ENCODE measurements at regions not wholly inside any gene's neighbourhood (a gene's known extent, or its start where the extent isn't known, plus 50 kb on each side); places are given as distances from the start of the nearest gene placed in this dataset.

GRCh38 chr12:67927324-67927723 lies 61.9 kb upstream of the IFNG-AS1 start:
- H3K27ac Mint-ChIP-seq (ENCODE audit: unreplicated experiment) = no peak overlapping the region
- no peaks in the 10 kb centered on the region for H3K9me3 Mint-ChIP-seq (ENCODE audit: low read depth)
- peaks cover 36% of the 10 kb centered on the region for H3K4me1 Mint-ChIP-seq (ENCODE audit: low read depth)
- H3K4me3 Mint-ChIP-seq (ENCODE audit: unreplicated experiment) = no peak overlapping the region
- H3K36me3 Mint-ChIP-seq (ENCODE audit: low read depth) = no peaks in the 10 kb centered on the region
- no peaks in the 10 kb centered on the region for H3K27me3 Mint-ChIP-seq (ENCODE audit: low read depth)
- DNase-seq (ENCODE audit: low spot score) = no peak
- no peak for TF ChIP-seq CTCF (IDR thresholded peaks at IDR 0.05)

- Mint-ChIP-seq H3K9me3 (ENCODE audit: low read depth) (no peaks in the 10 kb centered on the region), H3K4me3 (ENCODE audit: unreplicated experiment) (no peak overlapping the region), H3K27ac (ENCODE audit: unreplicated experiment) (no peak overlapping the region), H3K27me3 (ENCODE audit: low read depth) (no peaks in the 10 kb centered on the region), H3K36me3 (ENCODE audit: low read depth) (no peaks in the 10 kb centered on the region), H3K4me1 (ENCODE audit: low read depth) (peaks cover 36% of the 10 kb centered on the region)
- TF ChIP-seq CTCF (IDR thresholded peaks at IDR 0.05) = no peak
- DNase-seq (ENCODE audit: low spot score) = no peak
Observed at GRCh38 chr12:67927815-67928214, 61.4 kb upstream of the IFNG-AS1 start.

- DNase-seq (ENCODE audit: low spot score) = no peak
- Mint-ChIP-seq H3K27ac (ENCODE audit: unreplicated experiment) (peak overlapping the region; percentile 57), H3K36me3 (ENCODE audit: low read depth) (no peaks in the 10 kb centered on the region), H3K9me3 (ENCODE audit: low read depth) (no peaks in the 10 kb centered on the region), H3K27me3 (ENCODE audit: low read depth) (no peaks in the 10 kb centered on the region), H3K4me3 (ENCODE audit: unreplicated experiment) (no peak overlapping the region), H3K4me1 (ENCODE audit: low read depth) (peaks cover 36% of the 10 kb centered on the region)
- no peak for TF ChIP-seq CTCF (IDR thresholded peaks at IDR 0.05)
Observed at GRCh38 chr12:67928621-67929383, 60.4 kb upstream of the IFNG-AS1 start.

GRCh38 chr12:67929384-67929772 lies 59.9 kb upstream of the IFNG-AS1 start:
- no peaks in the 10 kb centered on the region for H3K36me3 Mint-ChIP-seq (ENCODE audit: low read depth)
- TF ChIP-seq CTCF (IDR thresholded peaks at IDR 0.05) = no peak
- no peak overlapping the region for H3K4me3 Mint-ChIP-seq (ENCODE audit: unreplicated experiment)
- peak overlapping the region; percentile 57 for H3K27ac Mint-ChIP-seq (ENCODE audit: unreplicated experiment)
- DNase-seq (ENCODE audit: low spot score) = no peak
- H3K4me1 Mint-ChIP-seq (ENCODE audit: low read depth) = peaks cover 36% of the 10 kb centered on the region
- no peaks in the 10 kb centered on the region for H3K9me3 Mint-ChIP-seq (ENCODE audit: low read depth)
- no peaks in the 10 kb centered on the region for H3K27me3 Mint-ChIP-seq (ENCODE audit: low read depth)

- H3K9me3 Mint-ChIP-seq (ENCODE audit: low read depth) = no peaks in the 10 kb centered on the region
- no peaks in the 10 kb centered on the region for H3K27me3 Mint-ChIP-seq (ENCODE audit: low read depth)
- H3K4me1 Mint-ChIP-seq (ENCODE audit: low read depth) = peaks cover 16% of the 10 kb centered on the region
- H3K4me3 Mint-ChIP-seq (ENCODE audit: unreplicated experiment) = no peak overlapping the region
- H3K27ac Mint-ChIP-seq (ENCODE audit: unreplicated experiment) = no peak overlapping the region
- H3K36me3 Mint-ChIP-seq (ENCODE audit: low read depth) = no peaks in the 10 kb centered on the region
- TF ChIP-seq CTCF (IDR thresholded peaks at IDR 0.05) = no peak
- DNase-seq (ENCODE audit: low spot score) = no peak
Observed at GRCh38 chr12:67937822-67938221, 51.4 kb upstream of the IFNG-AS1 start.
